GM21786 (cell line): ENCODE measurements at regions not wholly inside any gene's neighbourhood (a gene's known extent, or its start where the extent isn't known, plus 50 kb on each side); places are given as distances from the start of the nearest gene placed in this dataset.
A peak's percentile ranks its signal among the peaks of the same experiment; 100 is the strongest.
"Not testable (repeated sequence)": the region's sequence is repeated elsewhere in the genome, so short reads cannot be mapped to it uniquely, and the experiment has no call there.

Experiments
- ATAC-seq: cut with Tn5 transposase; IDR thresholded peaks from one replicate; pipeline ENCODE4 v1.9.1; 2021; ENCODE audit not compliant: unreplicated experiment

DNA sequence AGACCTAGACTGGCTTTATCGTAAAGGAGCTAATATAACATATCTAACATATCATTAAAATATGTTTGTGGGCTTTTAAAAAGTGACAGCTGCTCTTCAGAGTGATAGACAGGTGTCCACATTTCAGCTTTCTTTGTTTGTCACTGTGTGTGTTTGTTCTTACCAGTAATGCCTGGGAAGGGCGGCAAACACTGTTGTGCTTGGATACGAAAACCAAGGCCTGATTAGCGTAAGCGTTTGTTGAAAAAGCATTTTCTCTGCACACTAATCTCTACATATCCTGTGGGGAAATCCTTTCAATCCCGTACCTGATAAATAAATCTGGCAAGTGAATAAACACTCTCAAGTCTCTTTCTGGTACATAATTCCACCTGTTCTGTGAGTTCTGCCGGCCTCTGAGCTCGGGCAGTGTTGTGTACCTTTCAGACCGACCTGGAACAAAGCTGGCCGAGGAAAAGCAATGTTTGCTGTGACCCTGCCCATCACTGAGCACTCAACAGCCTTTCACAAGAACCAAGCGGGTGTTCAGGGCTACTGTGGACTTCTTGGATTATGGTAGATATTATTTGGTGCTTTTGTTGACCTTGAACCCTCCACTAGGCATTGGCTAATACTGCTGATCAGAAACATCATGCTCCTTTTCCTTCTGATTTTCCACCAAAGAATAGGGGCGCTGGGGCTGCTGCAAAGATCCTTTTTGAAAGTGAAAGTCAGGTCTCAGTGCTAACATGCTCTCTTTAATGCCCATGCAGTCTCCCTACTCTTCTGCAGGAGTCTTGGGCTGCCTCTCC, 100.4 kb downstream of the CD83 start:
- ATAC-seq: no peak

DNA sequence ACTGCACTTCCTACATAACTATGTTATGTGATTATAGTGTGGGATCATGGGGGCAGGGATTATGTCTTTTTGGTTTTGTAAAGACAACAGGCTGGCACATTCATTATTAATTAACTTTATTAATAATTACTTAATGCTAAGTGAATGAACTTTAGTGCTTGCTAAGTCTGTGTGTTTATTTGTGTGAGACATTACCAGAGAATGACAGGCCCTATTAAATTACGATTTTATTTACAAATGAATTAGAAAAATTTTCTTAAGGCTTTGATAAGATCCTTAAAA, 100.9 kb downstream of the CD83 start:
- ATAC-seq: no peak

DNA sequence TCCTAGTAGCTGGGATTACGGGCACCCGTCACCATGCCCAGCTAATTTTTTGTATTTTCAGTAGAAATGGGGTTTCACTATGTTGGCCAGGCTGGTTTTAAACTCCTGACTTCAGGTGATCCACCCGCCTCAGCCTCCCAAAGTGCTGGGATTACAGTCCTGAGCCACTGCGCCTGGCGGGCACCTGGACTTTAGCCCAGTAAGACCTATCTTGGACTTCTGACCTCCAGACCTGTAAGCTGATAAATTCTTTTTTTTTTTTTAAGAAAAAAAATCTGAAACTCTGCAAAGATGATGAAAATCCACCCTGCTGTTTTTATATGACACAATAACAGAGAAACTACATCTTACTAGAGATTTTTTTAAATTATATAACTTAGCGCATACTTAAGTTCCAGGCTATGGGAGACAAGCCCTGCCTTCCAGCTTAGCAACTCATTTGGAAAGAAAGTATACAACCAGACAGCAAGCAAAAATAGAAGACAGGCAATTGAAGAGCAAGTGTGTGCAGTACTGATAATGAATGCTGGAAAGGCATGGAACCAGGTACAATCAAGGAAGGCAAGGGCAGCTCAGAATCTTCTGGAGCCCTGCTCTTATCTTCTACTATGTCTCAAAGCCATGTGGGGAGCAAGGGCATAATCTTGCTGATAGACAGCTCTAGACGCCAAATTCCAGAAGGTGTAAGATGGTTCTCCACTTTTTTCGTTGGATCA, 104.2 kb downstream of the CD83 start:
- ATAC-seq: no peak

DNA sequence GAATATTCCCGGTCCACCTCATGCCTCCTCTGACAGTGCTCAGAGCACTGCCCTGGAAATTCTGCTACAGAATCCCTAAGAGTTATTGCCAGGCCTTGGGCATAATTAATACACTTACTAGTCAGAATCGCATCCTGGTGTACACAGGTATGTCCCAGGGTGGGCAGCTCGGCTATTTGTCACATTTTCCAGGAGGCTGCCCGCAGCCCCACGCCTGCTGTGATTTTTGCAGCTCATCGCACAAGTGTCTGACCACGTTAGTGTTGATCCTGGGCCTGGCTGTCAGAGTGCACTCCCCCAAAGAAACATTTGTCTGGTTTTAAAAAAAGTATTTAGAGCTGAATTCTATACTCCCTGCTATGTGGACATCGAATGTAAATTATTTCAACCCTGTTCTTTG, 105.4 kb downstream of the CD83 start:
- ATAC-seq: no peak

DNA sequence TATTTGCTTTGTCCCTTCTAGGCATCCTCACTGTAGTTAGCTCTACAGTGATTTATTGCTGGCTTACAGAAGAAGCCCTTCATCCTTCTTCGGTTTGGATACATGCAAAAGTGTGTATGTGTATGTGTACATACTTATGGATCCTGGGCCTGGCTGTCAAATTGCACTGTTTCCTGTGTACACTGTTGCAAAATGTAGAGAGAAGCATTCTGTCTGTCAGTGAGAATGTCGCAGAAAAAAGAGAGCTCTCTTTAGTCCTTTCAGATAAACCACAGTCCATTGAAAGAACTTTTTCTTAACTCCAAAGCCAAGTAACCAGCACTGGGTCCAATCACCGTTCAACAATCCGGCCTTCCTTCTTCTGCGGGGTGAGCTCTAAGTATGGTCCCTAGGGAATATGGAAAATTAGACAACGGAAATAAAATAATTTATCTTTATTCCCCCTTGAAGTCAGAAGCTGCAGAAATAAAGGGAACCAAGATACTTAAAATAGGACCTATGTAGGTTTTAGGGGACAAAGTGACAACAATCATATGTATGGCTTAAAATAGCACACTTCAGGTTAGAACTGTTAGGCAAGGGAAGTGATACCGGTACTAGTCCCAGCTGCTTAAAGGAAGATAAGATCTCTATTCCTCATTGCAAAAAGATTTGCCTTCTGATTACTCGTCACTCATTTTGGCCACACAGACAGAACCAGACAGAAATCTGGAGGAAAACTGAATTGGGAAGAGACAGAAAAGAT, 107.0 kb downstream of the CD83 start:
- ATAC-seq: peak; percentile 85

DNA sequence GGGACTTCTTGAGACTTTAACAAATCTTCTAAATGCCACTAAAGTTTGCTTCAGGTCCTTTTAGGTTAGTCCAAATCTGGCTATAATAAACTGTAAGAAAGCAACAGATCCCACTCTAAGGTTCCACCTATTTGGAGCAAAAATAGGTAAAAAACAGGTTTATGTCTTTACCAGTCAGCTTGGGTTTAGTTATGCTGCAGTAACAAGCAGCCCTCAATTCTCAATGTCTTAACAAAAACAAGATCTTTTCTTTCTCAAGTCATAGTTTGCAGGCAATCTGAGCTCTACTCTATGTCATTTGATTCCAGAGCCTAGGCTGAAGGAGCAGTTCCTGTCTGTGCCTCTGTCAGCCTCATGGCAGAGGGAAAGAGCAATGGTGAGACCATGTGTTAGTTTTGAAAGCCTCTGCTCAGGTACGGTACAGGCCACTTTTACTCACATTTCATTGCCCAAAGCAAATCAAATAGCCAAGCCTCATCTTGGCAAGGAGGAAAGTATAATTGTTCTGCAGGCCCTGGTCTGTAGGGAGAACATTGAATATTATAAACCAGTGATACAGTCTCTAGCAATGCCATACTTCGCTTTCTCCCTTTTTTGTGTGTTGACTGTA, 108.6 kb downstream of the CD83 start:
- ATAC-seq: no peak

DNA sequence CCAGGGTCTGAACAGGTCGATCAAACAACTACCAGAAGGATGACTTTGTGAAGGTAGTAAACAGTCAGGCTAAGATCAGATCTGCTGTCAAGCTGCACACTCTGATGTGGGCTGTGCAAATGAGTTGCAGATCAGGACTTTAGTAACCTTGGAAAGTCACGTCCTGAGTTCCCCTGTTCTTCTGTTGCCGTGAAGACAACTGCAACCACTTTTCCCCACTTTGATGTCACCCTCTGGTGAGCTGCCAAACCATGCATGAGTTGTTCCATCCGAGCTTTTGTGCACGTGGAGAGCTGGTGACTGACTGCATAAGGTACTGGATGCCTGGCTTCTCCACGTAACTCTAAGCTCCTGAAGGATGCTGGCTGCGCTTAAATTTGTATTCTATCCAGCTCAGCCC, 111.0 kb downstream of the CD83 start:
- no peak for ATAC-seq

DNA sequence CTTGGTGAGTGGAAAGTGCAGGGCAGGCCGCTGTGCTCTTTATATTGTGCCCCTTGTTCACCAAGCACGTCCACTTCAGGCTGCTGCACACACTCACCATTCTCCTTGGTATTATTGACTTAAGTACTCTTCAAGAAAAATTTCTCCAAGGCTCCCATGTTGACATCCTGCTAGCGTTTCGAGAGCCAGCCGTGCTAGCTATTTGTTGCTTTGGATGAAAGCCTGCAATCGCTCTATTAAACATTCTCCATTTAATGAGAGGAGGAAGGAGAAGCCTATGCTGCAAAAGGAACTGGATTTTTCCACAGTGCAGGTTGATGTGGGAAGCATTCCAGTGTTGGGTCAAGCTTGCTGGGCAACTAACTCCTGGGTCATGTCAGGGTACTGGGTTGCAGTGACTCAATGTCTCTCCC, 113.5 kb downstream of the CD83 start:
- ATAC-seq: no peak

DNA sequence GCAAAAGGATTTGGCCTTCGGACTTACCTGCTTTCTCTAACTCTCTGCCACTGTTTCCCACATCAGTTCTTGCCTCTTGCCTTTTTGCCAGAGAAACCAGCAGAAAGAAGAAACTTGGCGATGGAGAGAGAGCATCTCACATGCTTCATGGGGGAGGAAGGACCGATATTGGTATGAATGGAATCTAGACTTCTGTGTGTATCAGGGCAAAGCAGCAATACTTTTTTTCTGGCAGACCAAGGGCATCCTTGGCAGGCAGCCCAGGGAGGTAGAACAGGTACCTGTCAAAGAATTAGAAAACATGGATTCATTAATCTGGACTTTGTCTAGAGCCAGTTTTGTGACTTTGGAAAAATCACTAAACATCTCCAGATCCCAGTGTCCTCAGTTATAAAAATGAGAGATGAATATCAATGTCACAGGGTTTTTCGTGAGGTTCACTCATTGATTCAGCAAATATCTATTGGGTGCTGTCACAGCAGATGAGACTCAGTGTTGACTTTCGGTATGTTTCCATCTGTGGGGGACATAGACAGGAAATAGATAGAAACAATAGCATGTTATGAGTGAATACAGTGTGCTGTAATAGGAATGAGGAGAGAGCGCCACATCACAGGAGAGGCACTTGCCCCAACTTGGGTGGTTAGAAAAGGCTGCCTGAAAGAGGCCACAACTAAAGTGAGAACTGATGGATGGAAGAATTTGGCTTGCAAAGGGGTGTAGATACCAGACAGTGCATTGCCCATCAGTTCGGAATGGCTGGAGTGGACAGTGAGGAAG, 114.1 kb downstream of the CD83 start:
- ATAC-seq: no peak

DNA sequence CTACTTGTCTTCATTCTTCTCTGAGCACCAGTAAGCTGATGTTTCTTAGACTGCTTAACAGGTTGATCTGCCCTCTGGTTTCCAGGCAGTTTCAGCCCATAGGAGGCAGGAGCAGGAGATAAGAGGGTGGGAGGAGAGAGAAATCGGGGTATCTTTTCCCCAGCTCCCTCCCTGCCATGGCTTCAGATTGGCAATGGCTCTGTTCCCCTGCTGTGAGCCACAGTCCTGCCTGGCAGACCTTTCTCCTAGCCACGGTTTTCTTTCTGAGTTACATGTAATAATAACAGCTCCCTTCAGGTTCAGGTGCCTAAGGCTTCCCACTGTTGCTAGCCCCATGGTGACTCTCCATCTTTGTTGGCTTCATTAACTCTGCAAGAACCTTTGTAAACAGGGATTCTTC, 115.3 kb downstream of the CD83 start:
- ATAC-seq: no peak

DNA sequence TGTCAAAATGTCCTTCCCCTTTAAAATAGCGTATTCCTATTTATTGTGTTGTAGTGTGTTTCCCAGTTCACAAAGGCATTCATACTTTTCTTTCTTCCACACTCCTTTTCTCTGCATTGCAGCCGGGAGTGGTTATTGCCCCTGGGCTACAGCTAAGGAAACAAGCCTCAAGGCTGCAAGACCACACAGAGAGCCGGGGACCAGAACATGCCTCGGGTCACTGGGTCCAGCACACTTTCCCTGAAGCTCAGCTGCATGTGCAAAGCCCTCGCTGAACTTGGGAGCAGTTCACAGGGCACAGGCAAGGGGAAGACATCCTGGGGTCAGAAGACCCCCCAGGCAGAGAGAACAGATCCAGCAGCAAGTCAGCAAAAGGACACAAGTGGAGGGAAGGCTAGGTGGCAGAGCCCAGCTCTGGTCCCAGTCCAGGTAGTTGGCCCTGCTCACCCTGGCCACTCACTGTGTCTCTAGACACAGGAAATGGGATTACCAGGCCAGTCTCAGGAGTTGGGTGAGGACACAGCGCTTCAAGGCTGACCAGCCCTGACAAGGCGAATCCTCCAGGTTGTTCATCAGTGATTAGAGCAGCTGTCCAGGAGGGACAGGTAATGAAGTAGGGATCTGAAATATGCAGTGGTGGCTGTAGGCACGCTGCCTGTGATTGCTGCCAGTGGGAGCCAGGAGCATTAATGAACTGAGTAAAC, 118.2 kb downstream of the CD83 start:
- no peak for ATAC-seq

DNA sequence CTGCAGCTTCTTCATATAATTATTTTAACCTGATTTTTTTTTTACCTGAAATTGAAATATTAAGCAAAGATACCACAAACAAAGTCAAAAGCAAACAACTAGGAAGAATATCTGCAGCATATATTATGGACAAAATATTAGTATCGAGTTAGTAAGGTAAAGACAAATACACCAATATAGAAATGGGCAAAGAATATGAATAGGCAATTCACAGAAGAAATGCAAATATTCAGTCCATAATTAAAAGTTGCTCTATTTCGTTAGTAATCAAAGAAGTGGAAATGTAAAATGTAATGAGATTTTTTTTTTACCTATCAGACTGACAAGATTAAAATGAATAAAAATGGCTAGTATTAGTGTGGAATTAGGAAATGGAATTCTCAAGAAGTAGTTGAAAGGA, 121.5 kb downstream of the CD83 start:
- ATAC-seq: no peak

DNA sequence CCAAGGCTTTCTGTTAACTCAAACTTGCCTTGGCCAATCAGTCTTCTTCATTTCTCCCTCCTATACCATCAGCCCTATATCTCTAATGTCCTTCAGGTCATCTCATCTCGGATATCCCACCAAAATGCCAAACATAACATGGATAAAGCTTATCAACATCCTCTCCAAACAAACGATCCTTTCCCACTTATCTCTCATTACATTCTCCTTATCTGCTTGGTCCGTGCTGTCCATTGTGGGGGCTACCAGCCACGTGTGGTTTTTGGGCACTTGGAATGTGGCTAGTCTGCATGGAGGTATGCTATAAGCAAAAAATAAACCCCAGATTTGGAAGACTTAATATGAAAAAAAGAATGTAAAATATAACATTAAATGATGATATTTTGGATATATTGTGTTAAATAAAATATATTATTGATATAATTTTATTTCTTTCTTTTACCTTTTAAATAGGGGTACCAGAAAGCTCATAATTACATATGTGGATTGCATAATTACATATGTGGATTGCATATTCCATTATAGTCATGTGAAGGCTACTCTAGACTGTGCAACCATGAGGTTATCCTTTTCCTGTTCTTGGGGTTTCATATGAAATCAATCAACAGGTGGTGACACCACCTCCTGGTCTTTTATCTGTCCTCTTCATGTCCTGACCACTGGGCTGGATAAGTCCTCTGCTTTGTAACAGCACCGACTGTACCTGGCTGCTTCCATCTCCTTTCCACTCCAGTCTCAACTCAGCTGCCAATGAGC, 123.0 kb downstream of the CD83 start:
- no peak for ATAC-seq

DNA sequence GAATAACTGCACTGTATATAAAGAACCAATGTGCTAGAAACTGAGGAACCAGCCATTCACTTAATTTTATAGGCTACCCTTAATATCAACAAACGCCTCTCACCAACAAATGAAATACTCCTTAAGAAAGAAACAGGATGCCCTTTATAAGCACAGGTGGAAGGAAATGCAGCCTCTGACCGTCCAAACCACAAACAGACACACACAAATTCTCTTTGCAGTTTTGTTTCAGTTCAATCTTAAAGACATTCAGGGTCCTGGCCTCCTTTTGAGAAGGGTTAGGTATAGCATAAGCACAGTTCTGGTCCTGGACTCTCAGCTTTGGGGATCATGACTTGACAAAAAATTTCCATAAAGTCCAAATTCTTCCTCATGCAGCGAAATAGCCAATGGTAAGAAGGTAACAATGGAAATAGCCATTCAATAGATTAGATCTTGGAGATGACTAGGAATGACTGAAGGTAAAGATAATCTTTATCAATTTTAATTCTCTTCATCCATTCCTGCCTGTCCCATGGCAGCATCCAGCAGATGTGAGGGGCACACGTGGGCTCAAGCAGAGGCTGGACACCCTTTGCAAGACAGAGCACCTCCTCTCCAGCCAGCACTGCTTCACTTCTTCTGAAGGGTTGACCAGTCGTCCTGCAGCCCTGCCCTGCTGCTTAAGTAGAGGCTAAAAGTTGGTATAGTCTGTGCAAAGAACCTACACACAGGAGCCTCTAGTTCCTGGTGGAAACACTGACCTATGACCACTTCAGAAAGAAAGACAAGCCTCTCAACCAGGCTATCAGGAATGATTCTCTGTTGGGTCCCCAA, 123.9 kb downstream of the CD83 start:
- ATAC-seq: no peak

DNA sequence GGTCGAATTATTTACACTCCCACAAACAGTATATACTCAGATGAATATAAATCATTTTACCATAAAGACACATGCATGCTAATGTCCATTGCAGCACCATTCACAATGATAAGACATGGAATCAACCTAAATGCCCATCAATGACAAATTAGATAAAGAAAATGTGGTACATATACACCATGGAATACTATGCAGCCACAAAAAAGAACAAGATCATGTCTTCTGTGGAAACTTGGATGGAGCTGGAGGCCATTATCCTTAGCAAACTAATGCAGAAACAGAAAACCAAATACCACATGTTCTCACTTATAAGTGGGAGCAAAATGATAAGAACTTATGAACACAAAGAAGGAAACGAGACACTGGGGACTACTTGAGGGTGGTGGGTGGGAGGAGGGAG, 125.3 kb downstream of the CD83 start:
- not testable (repeated sequence) for ATAC-seq

DNA sequence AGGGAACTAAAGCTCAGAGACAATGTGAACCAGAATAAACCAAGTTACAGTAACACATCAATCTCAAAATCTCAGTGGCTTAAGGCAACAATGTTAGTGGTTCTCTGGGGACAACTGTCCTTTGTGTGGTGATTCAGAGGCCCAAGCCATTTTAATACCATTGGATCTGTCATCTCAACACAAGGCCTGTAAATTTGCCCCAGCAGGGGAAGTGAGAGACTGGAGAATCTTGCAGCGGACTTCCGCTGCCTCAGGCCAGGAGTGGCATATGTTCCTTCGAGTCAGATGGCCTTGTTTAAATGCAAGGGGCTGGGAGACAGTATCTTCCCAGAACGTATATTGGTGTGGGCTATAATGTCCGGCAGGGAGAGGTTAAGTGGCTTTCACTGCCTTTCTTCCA, 126.0 kb downstream of the CD83 start:
- ATAC-seq: no peak

DNA sequence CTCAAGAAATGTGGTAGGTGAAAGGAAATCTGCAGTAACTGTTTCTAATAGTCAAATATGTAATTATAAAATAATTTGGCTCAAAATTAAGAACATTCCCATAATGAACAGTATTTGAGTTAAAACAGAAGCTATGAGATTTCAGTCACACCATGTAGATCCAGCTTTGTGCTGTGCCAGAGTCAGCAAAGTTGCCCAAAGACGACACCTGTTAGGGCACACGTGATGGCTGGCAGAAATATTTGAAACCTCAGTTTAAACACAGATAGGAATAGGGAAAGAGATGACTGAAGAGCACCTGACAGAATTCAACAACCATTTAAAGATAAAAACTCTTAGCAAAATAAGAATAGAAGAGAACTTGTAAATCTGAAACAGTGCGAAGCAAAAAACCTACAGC, 129.3 kb downstream of the CD83 start:
- no peak for ATAC-seq

DNA sequence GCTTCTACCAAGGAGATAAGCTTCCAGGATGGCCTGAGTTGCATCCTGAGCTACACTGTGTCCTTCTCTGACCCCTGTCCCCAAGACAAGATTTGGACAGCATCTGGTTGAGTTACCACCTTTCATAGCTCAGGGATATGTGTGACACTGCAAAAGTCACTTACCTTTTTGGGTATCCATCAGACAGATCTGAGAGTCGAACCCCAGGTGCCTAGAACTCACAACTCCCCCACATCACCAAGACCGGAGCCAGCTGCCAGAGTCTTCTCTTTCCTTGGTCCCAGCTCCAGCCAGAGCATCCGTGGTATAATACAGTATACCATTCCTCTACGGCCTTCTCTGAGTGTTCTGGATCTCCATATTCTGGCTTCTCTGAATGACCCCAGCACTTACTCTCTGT, 133.0 kb downstream of the CD83 start:
- ATAC-seq: no peak
